IMR-90 (cell line): ENCODE measurements at regions not wholly inside any gene's neighbourhood (a gene's known extent, or its start where the extent isn't known, plus 50 kb on each side); places are given as distances from the start of the nearest gene placed in this dataset.

ENCODE experiments used
- ATAC-seq: fragments of 200-7000 bp; cut with Tn5 transposase; 2 replicates; pipeline ENCODE4 v1.9.1; 2020; ENCODE audit warnings: low read depth, mild to moderate bottlenecking, moderate library complexity
- BruUV-seq: library from RNA; stranded (reverse); fragments of 400-500 nt; replicated peaks from 2 replicates; lab custom pipeline; 2021; lab: Mats Ljungman, UMichigan
- CTCF ChIA-PET: fragments of 300-600 bp; formaldehyde crosslinking; extraction: SDS; loops from one replicate; lab custom pipeline; 2021; ENCODE audit warnings: antibody characterized with exemption; lab: Yijun Ruan, JAX
- POLR2A ChIA-PET: fragments of 300-600 bp; sonication (Branson Sonifier 250); formaldehyde crosslinking; loops from one replicate; lab custom pipeline; 2022; ENCODE audit warnings: antibody characterized with exemption; ENCODE audit not compliant: unreplicated experiment; lab: Charles Lee
- DNase-seq: peaks from one replicate; pipeline ENCODE4 v3.0.0; 2013
- H2AFZ ChIP-seq: replicated peaks from 2 replicates; pipeline ENCODE3; 2013; ENCODE audit warnings: low read length, mild to moderate bottlenecking; ENCODE audit not compliant: poor library complexity
- H2AK5ac ChIP-seq: 2 replicates; pipeline ENCODE4 v1.6.1; 2013; ENCODE audit warnings: low read depth, low read length, inconsistent platforms
- H2AK9ac ChIP-seq: replicated peaks from 2 replicates; pipeline ENCODE3; 2013; ENCODE audit warnings: mild to moderate bottlenecking, low read depth, low read length, moderate library complexity; ENCODE audit not compliant: poor library complexity
- H2BK120ac ChIP-seq: 2 replicates; pipeline ENCODE4 v1.6.1; 2013; ENCODE audit warnings: low read depth, low read length, inconsistent platforms
- H2BK15ac ChIP-seq: 3 replicates; pipeline ENCODE4 v1.6.1; 2013; ENCODE audit warnings: low read depth, low read length, inconsistent platforms
- H2BK20ac ChIP-seq: 2 replicates; pipeline ENCODE4 v1.6.1; 2013; ENCODE audit warnings: low read depth, mild to moderate bottlenecking, inconsistent platforms, low read length, moderate library complexity
- H2BK5ac ChIP-seq: 2 replicates; pipeline ENCODE4 v1.6.1; 2013; ENCODE audit warnings: mild to moderate bottlenecking, low read depth, low read length, inconsistent platforms; ENCODE audit not compliant: poor library complexity, severe bottlenecking
- H3K14ac ChIP-seq: replicated peaks from 2 replicates; pipeline ENCODE4 v1.6.1; 2013; ENCODE audit warnings: low read depth, low read length, inconsistent platforms
- H3K18ac ChIP-seq: 2 replicates; pipeline ENCODE4 v1.6.1; 2013; ENCODE audit warnings: low read depth, low read length, control low read depth
- H3K23ac ChIP-seq: 2 replicates; pipeline ENCODE4 v1.6.1; 2013; ENCODE audit warnings: low read depth, low read length, inconsistent platforms
- H3K27ac ChIP-seq: 2 replicates; pipeline ENCODE4 v1.5.1; 2013; ENCODE audit warnings: mild to moderate bottlenecking, control low read depth, low read length; ENCODE audit not compliant: insufficient read depth
- H3K27me3 ChIP-seq: 2 replicates; pipeline ENCODE4 v1.6.1; 2013; ENCODE audit warnings: low read length; ENCODE audit not compliant: control insufficient read depth, insufficient read depth
- H3K36me3 ChIP-seq: 2 replicates; pipeline ENCODE4 v1.6.1; 2013; ENCODE audit warnings: low read length, mixed read lengths; ENCODE audit not compliant: control insufficient read depth, insufficient read depth
- H3K4ac ChIP-seq: 2 replicates; pipeline ENCODE4 v1.6.1; 2013; ENCODE audit warnings: low read depth, low read length, inconsistent platforms
- H3K4me1 ChIP-seq: 2 replicates; pipeline ENCODE4 v1.6.1; 2013; ENCODE audit warnings: low read length, mixed read lengths; ENCODE audit not compliant: control insufficient read depth, insufficient read depth
- H3K4me2 ChIP-seq: 2 replicates; pipeline ENCODE4 v1.6.1; 2013; ENCODE audit warnings: low read depth, mild to moderate bottlenecking, control low read depth, low read length, moderate library complexity
- H3K4me3 ChIP-seq: 2 replicates; pipeline ENCODE4 v1.5.1; 2013; ENCODE audit warnings: low read depth, mild to moderate bottlenecking, control low read depth, low read length, moderate library complexity; ENCODE audit not compliant: insufficient read depth
- H3K56ac ChIP-seq: 2 replicates; pipeline ENCODE4 v1.6.1; 2013; ENCODE audit warnings: low read length, inconsistent platforms; ENCODE audit not compliant: insufficient read depth; ENCODE audit errors: extremely low read depth
- H3K79me1 ChIP-seq, 2 experiments: 2 replicates each; pipeline ENCODE4 v1.6.1; 2013; ENCODE audit warnings: low read length in 2 of 2, inconsistent platforms in 1 of 2, low read depth in 1 of 2
- H3K9ac ChIP-seq: 2 replicates; pipeline ENCODE4 v1.6.1; 2013; ENCODE audit warnings: low read depth, low read length, control low read depth
- H3K9me1 ChIP-seq: 2 replicates; pipeline ENCODE4 v1.6.1; 2013; ENCODE audit warnings: low read length, inconsistent platforms; ENCODE audit not compliant: insufficient read depth
- H3K9me3 ChIP-seq: 2 replicates; pipeline ENCODE4 v1.6.1; 2013; ENCODE audit warnings: low read length; ENCODE audit not compliant: control insufficient read depth, insufficient read depth
- H4K20me1 ChIP-seq: 2 replicates; pipeline ENCODE4 v1.6.1; 2013; ENCODE audit warnings: low read length, inconsistent platforms; ENCODE audit not compliant: insufficient read depth
- H4K5ac ChIP-seq: 2 replicates; pipeline ENCODE4 v1.6.1; 2013; ENCODE audit warnings: mild to moderate bottlenecking, low read depth, low read length, control low read depth
- H4K8ac ChIP-seq, 2 experiments: 2 replicates each; pipeline ENCODE4 v1.6.1; 2013; ENCODE audit warnings: low read depth in 2 of 2, low read length in 2 of 2, control low read depth in 1 of 2, inconsistent platforms in 1 of 2
- H4K91ac ChIP-seq: 2 replicates; pipeline ENCODE4 v1.6.1; 2013; ENCODE audit warnings: low read depth, low read length, inconsistent platforms; ENCODE audit not compliant: insufficient read depth
- BHLHE40 ChIP-seq: fragments of 150-350 bp; IDR thresholded peaks from 2 replicates; pipeline ENCODE4 v1.6.1; 2016; ENCODE audit warnings: mild to moderate bottlenecking, low read depth, low read length
- CEBPB ChIP-seq: IDR thresholded peaks from 2 replicates; pipeline ENCODE4 v1.6.1; 2012; ENCODE audit warnings: low read depth, low read length, improper control_type of control experiment
- CHD1 ChIP-seq: IDR thresholded peaks from 2 replicates; pipeline ENCODE4 v1.6.1; 2012; ENCODE audit warnings: low read depth, low read length, improper control_type of control experiment
- FOS ChIP-seq: fragments of 150-350 bp; IDR thresholded peaks from 2 replicates; pipeline ENCODE4 v1.6.1; 2016; ENCODE audit warnings: low read depth, low read length
- MAFK ChIP-seq: IDR thresholded peaks from 2 replicates; pipeline ENCODE4 v1.6.1; 2012; ENCODE audit warnings: low read depth, low read length, improper control_type of control experiment
- MAZ ChIP-seq: IDR thresholded peaks from 2 replicates; pipeline ENCODE4 v1.6.1; 2012; ENCODE audit warnings: low read depth, mild to moderate bottlenecking, low read length, improper control_type of control experiment, moderate library complexity, borderline replicate concordance
- MXI1 ChIP-seq: IDR thresholded peaks from 2 replicates; pipeline ENCODE4 v1.6.1; 2012; ENCODE audit warnings: low read depth, mild to moderate bottlenecking, low read length, moderate library complexity, borderline replicate concordance
- NFE2L2 ChIP-seq: fragments of 150-350 bp; IDR thresholded peaks from 2 replicates; pipeline ENCODE4 v1.6.1; 2016; ENCODE audit warnings: low read depth, mild to moderate bottlenecking, low read length
- POLR2A ChIP-seq: IDR thresholded peaks from 2 replicates; pipeline ENCODE4 v1.6.1; 2012; ENCODE audit warnings: mild to moderate bottlenecking, low read depth, low read length
- RAD21 ChIP-seq: IDR thresholded peaks from 2 replicates; pipeline ENCODE4 v1.6.1; 2012; ENCODE audit warnings: low read length, improper control_type of control experiment
- RCOR1 ChIP-seq: IDR thresholded peaks from 2 replicates; pipeline ENCODE4 v1.6.1; 2012; ENCODE audit warnings: mild to moderate bottlenecking, low read length, improper control_type of control experiment; ENCODE audit not compliant: insufficient replicate concordance
- RFX5 ChIP-seq: IDR thresholded peaks from 2 replicates; pipeline ENCODE4 v1.8.0; 2012; ENCODE audit warnings: low read depth, mild to moderate bottlenecking, low read length, moderate library complexity
- WGBS, 2 experiments: methylation state at CpG; one replicate each; pipeline versions ENCODE4 v1.1.5 to v1.1.7; 2013; ENCODE audit warnings: missing lambda C conversion rate in 2 of 2; ENCODE audit not compliant: insufficient read length in 1 of 2; ENCODE audit errors: extremely low coverage in 2 of 2; 5-methylcytosine and 5-hydroxymethylcytosine counted together
- dilution Hi-C: fragments of 300-500 bp; cut with HindIII; formaldehyde crosslinking; loops from one replicate; pipeline ENCODE4 v1.14.3; 2018; ENCODE audit warnings: low sequenced_read_pairs; ENCODE audit not compliant: unreplicated experiment
- in situ Hi-C: fragments of 300-500 bp; cut with MboI; formaldehyde crosslinking; loops from 3 replicates; pipeline ENCODE4 v1.14.3; 2019; ENCODE audit warnings: low sequenced_read_pairs, inconsistent platforms, mixed read lengths
- intact Hi-C: fragments of 100-400 bp; cut with micrococcal nuclease; formaldehyde crosslinking; loops from 2 replicates; pipeline ENCODE4 v1.10.0; 2022
- TF ChIP-seq, protein P1 (sequence below): conservative IDR thresholded peaks from 2 replicates; pipeline ENCODE4 v1.5.1; 2012; ENCODE audit warnings: mild to moderate bottlenecking, low read depth, low read length, improper control_type of control experiment
- TF ChIP-seq, protein P2 (sequence below): fragments of 150-350 bp; IDR thresholded peaks from 2 replicates; pipeline ENCODE4 v1.6.1; 2017; ENCODE audit warnings: mild to moderate bottlenecking, antibody characterized with exemption, low read length, low read depth
- TF ChIP-seq, protein P3 (sequence below): fragments of 150-350 bp; IDR thresholded peaks from 2 replicates; pipeline ENCODE4 v1.6.1; 2016; ENCODE audit warnings: low read depth, mild to moderate bottlenecking, low read length, moderate library complexity, borderline replicate concordance

DNA sequence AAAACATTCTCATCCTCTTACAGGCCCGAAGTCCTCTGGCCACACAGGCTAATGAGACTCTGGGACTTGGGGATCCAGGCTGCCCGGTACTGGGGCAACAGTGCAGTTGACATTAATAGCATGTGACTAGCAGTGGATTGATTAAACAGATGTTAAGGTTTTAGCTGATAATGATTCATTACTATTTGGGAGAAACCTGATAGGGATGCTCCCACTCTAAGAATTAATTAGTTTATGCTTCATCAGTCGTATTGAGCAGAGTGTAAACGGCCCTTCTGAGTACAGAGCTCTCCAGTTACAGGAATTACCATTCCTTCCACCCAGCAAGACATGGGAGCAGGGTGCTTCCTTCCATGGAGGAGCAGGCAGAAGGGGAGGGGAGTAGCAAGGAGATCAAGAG lies 82.7 kb downstream of the RPS24 start:
- no peaks in the 10 kb centered on the region; the same call in 1 of the 2 replicates for H3K9me3 ChIP-seq
- H3K36me3 ChIP-seq: no peaks in the 10 kb centered on the region
- no CpG with 5 or more reads among the region's 4 CpGs for WGBS, 2 experiments
- ChIA-PET POLR2A (no interaction called here), CTCF (no interaction called here)
- H2BK20ac ChIP-seq: no peak overlapping the region
- H4K8ac ChIP-seq: no peak overlapping the region
- in situ Hi-C loops (no loop called here), intact Hi-C loops (no loop called here), dilution Hi-C loops (no loop called here)
- no peak overlapping the region for H2BK15ac ChIP-seq
- H3K23ac ChIP-seq: no peak overlapping the region
- no peak overlapping the region for H3K18ac ChIP-seq
- no peak overlapping the region for H2AK9ac ChIP-seq
- no peak overlapping the region for H3K4ac ChIP-seq
- H3K4me3 ChIP-seq: no peak overlapping the region
- H3K56ac ChIP-seq: no peak overlapping the region
- no peak overlapping the region for H2AFZ ChIP-seq
- no peak overlapping the region for H4K5ac ChIP-seq
- H3K9ac ChIP-seq: no peak overlapping the region
- no peaks in the 10 kb centered on the region for H4K20me1 ChIP-seq
- no peaks in the 10 kb centered on the region for H3K9me1 ChIP-seq
- H2AK5ac ChIP-seq: no peak overlapping the region
- H3K27ac ChIP-seq: no peak overlapping the region
- H2BK5ac ChIP-seq: no peak overlapping the region
- DNase-seq (no peak), ATAC-seq (no peak)
- no peaks in the 10 kb centered on the region for H3K4me1 ChIP-seq
- H3K14ac ChIP-seq: no peak overlapping the region
- TF ChIP-seq NFE2L2 (no peak), FOS (no peak), MXI1 (no peak), POLR2A (no peak), RAD21 (no peak), RFX5 (no peak), MAFK (no peak), MAZ (no peak), RCOR1 (no peak), BHLHE40 (no peak), CHD1 (no peak), CEBPB (no peak)
- TF ChIP-seq, protein P1, sequence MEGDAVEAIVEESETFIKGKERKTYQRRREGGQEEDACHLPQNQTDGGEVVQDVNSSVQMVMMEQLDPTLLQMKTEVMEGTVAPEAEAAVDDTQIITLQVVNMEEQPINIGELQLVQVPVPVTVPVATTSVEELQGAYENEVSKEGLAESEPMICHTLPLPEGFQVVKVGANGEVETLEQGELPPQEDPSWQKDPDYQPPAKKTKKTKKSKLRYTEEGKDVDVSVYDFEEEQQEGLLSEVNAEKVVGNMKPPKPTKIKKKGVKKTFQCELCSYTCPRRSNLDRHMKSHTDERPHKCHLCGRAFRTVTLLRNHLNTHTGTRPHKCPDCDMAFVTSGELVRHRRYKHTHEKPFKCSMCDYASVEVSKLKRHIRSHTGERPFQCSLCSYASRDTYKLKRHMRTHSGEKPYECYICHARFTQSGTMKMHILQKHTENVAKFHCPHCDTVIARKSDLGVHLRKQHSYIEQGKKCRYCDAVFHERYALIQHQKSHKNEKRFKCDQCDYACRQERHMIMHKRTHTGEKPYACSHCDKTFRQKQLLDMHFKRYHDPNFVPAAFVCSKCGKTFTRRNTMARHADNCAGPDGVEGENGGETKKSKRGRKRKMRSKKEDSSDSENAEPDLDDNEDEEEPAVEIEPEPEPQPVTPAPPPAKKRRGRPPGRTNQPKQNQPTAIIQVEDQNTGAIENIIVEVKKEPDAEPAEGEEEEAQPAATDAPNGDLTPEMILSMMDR: no peak
- TF ChIP-seq, protein P2, sequence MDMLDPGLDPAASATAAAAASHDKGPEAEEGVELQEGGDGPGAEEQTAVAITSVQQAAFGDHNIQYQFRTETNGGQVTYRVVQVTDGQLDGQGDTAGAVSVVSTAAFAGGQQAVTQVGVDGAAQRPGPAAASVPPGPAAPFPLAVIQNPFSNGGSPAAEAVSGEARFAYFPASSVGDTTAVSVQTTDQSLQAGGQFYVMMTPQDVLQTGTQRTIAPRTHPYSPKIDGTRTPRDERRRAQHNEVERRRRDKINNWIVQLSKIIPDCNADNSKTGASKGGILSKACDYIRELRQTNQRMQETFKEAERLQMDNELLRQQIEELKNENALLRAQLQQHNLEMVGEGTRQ: no peak
- TF ChIP-seq, protein P3, sequence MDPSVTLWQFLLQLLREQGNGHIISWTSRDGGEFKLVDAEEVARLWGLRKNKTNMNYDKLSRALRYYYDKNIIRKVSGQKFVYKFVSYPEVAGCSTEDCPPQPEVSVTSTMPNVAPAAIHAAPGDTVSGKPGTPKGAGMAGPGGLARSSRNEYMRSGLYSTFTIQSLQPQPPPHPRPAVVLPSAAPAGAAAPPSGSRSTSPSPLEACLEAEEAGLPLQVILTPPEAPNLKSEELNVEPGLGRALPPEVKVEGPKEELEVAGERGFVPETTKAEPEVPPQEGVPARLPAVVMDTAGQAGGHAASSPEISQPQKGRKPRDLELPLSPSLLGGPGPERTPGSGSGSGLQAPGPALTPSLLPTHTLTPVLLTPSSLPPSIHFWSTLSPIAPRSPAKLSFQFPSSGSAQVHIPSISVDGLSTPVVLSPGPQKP: no peak
- no peak overlapping the region for H4K91ac ChIP-seq
- no peak overlapping the region for H3K4me2 ChIP-seq
- no TSS peak for BruUV-seq
- peaks cover 49% of the 10 kb centered on the region for H3K27me3 ChIP-seq
- no peak overlapping the region for H2BK120ac ChIP-seq
- no peaks in the 10 kb centered on the region for H3K79me1 ChIP-seq
